Gastrocnemius medialis (tissue), 4 donors: ENCODE measurements at regions not wholly inside any gene's neighbourhood (a gene's known extent, or its start where the extent isn't known, plus 50 kb on each side); places are given as distances from the start of the nearest gene placed in this dataset.

Experiments used
- POLR2A ChIP-seq, 2 donors: fragments of 450-650 bp; IDR thresholded peaks; one replicate each; pipeline ENCODE4 v1.6.1; 2017; ENCODE audit warnings: antibody characterized with exemption in 2 of 2, mild to moderate bottlenecking in 2 of 2, moderate library complexity in 2 of 2
- TF ChIP-seq, protein P1 (sequence below), 5 experiments: fragments of 450-650 bp in 3 of 5; fragments of 200-600 bp in 2 of 5; sonication (generic) in 2 of 5; IDR thresholded peaks in 4 of 5; conservative IDR thresholded peaks in 1 of 5; 1 replicate in 4 of 5; 2 replicates in 1 of 5; pipeline ENCODE4 v1.5.1; 2016 to 2019; ENCODE audit warnings: antibody characterized with exemption in 5 of 5, mild to moderate bottlenecking in 3 of 5, moderate library complexity in 3 of 5

GRCh38 chr7:82665966-82666507 is 222.5 kb upstream of the CACNA2D1 start:
- TF ChIP-seq, protein P1, sequence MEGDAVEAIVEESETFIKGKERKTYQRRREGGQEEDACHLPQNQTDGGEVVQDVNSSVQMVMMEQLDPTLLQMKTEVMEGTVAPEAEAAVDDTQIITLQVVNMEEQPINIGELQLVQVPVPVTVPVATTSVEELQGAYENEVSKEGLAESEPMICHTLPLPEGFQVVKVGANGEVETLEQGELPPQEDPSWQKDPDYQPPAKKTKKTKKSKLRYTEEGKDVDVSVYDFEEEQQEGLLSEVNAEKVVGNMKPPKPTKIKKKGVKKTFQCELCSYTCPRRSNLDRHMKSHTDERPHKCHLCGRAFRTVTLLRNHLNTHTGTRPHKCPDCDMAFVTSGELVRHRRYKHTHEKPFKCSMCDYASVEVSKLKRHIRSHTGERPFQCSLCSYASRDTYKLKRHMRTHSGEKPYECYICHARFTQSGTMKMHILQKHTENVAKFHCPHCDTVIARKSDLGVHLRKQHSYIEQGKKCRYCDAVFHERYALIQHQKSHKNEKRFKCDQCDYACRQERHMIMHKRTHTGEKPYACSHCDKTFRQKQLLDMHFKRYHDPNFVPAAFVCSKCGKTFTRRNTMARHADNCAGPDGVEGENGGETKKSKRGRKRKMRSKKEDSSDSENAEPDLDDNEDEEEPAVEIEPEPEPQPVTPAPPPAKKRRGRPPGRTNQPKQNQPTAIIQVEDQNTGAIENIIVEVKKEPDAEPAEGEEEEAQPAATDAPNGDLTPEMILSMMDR (IDR thresholded peaks at IDR 0.05 in 4 of 5, conservative IDR thresholded peaks at IDR 0.05 in 1 of 5): no peak
- no peak for TF ChIP-seq POLR2A (IDR thresholded peaks at IDR 0.05)
